Type B pancreatic cell (in vitro differentiated cells): ENCODE measurements at regions not wholly inside any gene's neighbourhood (a gene's known extent, or its start where the extent isn't known, plus 50 kb on each side); places are given as distances from the start of the nearest gene placed in this dataset.
"Not testable (repeated sequence)": the region's sequence is repeated elsewhere in the genome, so short reads cannot be mapped to it uniquely, and the experiment has no call there.

Experiments used
- DNase-seq: peaks from one replicate; pipeline ENCODE4 v3.0.0; 2021; ENCODE audit warnings: mixed read lengths; ENCODE audit not compliant: unreplicated experiment; ENCODE audit errors: extremely low spot score
- H3K27ac Mint-ChIP-seq: 2 replicates; pipeline ENCODE4 v1.8.0; 2021; ENCODE audit warnings: mild to moderate bottlenecking, mixed read lengths
- H3K27me3 Mint-ChIP-seq: 2 replicates; pipeline ENCODE4 v1.8.0; 2021; ENCODE audit warnings: mixed read lengths
- H3K36me3 Mint-ChIP-seq: 2 replicates; pipeline ENCODE4 v1.8.0; 2021; ENCODE audit warnings: mixed read lengths
- H3K4me1 Mint-ChIP-seq: one replicate; pipeline ENCODE4 v1.8.0; 2021; ENCODE audit warnings: mixed read lengths; ENCODE audit not compliant: unreplicated experiment
- H3K4me3 Mint-ChIP-seq: 2 replicates; pipeline ENCODE4 v1.8.0; 2021; ENCODE audit warnings: mild to moderate bottlenecking, mixed read lengths
- H3K9me3 Mint-ChIP-seq: 2 replicates; pipeline ENCODE4 v1.8.0; 2021; ENCODE audit warnings: mixed read lengths
- TF ChIP-seq, protein P1 (sequence below): fragments of 200-600 bp; sonication (generic); conservative IDR thresholded peaks from 2 replicates; pipeline ENCODE4 v1.5.0; 2021; ENCODE audit warnings: antibody characterized with exemption, mild to moderate bottlenecking

DNA sequence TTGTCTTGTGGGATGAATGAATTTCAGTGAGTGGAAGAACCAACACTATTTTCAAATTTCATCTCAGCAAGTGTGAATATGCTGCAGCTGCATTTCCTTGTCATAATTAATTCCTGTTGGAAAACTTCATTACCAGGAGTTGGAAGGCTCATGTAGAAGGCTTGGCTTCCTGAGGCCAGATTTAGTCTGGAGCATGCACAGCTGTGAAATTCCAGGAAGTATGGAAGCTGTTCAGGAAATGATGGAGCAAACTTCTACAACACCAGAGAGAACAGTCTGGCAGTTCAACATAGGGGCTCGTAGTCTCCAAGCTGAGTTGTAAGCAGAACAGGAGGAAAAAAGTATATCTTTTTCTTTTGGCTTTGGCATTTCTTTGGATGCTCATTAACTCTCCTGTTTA, 1439.9 kb upstream of the CELF2 start:
- no peaks in the 10 kb centered on the region for H3K27me3 Mint-ChIP-seq
- no peak for DNase-seq
- H3K36me3 Mint-ChIP-seq, result no peaks in the 10 kb centered on the region
- no peaks in the 10 kb centered on the region for H3K4me1 Mint-ChIP-seq
- H3K27ac Mint-ChIP-seq, result no peak overlapping the region
- TF ChIP-seq, protein P1, sequence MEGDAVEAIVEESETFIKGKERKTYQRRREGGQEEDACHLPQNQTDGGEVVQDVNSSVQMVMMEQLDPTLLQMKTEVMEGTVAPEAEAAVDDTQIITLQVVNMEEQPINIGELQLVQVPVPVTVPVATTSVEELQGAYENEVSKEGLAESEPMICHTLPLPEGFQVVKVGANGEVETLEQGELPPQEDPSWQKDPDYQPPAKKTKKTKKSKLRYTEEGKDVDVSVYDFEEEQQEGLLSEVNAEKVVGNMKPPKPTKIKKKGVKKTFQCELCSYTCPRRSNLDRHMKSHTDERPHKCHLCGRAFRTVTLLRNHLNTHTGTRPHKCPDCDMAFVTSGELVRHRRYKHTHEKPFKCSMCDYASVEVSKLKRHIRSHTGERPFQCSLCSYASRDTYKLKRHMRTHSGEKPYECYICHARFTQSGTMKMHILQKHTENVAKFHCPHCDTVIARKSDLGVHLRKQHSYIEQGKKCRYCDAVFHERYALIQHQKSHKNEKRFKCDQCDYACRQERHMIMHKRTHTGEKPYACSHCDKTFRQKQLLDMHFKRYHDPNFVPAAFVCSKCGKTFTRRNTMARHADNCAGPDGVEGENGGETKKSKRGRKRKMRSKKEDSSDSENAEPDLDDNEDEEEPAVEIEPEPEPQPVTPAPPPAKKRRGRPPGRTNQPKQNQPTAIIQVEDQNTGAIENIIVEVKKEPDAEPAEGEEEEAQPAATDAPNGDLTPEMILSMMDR, result no peak
- H3K9me3 Mint-ChIP-seq, result no peaks in the 10 kb centered on the region
- H3K4me3 Mint-ChIP-seq, result no peak overlapping the region

DNA sequence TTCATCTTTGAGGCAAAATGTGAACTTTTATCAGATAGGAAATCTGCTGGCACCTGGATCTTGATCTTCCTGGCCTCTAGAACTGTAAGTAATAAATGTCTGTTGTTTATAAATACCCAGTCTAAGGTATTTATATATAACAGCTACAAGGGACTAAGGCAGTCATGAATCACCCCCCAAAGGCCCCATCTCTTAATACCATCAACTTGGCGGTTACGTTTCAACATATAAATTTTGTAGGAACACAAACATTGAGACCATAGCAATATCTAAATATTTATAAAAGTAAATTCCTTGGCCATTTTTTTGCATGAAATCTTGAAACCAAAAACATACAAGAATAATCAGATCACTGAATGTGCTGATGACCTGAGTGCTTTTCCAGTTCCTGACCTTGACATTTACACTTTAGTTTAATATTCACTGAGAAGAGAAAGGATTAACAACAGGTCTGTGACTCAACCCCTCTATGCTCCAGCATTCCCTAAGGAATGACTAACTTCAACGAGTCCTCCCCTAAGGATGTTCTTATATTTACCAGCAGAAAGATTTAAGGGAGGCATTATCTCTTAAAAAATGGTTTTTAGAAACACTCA, 1438.5 kb upstream of the CELF2 start:
- no peaks in the 10 kb centered on the region for H3K4me1 Mint-ChIP-seq
- no peak overlapping the region for H3K27ac Mint-ChIP-seq
- H3K36me3 Mint-ChIP-seq, result no peaks in the 10 kb centered on the region
- TF ChIP-seq, protein P1, result no peak
- no peak for DNase-seq
- H3K9me3 Mint-ChIP-seq, result no peaks in the 10 kb centered on the region
- no peaks in the 10 kb centered on the region for H3K27me3 Mint-ChIP-seq
- H3K4me3 Mint-ChIP-seq, result no peak overlapping the region

DNA sequence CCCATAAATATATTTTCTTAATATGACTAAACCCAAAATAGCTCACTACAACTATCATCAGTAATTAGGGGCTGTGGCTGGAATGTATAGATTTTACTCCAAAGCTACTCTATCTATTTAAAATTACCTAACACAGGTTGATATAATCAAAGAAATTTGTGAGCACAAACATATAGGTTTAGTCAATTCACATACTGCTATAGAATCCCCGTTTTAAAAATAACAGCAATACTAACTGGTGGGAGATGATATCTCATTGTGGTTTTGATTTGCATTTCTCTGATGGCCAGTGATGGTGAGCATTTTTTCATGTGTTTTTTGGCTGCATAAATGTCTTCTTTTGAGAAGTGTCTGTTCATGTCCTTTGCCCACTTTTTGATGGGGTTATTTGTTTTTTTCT, 1434.9 kb upstream of the CELF2 start:
- H3K4me3 Mint-ChIP-seq, DNase-seq, H3K9me3 Mint-ChIP-seq, H3K4me1 Mint-ChIP-seq, H3K36me3 Mint-ChIP-seq, H3K27ac Mint-ChIP-seq, H3K27me3 Mint-ChIP-seq: not testable (repeated sequence)

DNA sequence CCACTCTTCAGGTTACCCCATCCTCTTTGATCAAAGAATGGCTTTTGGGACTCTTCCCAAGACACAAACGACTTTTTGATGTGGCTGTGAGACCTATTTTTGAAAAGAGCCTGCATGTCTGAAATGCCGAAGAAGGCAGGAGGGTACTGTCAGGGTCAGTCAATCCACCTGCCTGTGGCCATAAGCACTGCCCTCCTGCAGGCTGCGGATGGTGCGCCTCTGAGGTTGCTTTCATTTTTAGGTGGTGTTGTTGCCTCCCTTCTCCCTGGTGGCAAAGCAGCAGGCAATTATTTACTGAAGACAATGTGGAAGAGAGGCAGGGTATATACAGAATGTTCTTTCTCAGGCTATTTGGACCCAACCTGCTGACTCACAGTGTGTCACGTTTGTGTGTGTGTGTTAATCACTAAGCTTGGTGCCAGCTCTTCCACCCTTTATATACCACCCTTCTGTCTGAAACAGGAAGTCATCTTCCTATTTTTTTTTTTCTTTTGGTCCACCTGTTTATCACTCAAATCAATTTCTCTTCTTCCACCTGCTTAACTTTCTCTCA, 1421.2 kb upstream of the CELF2 start:
- no peaks in the 10 kb centered on the region for H3K27me3 Mint-ChIP-seq
- H3K4me3 Mint-ChIP-seq, result no peak overlapping the region
- no peaks in the 10 kb centered on the region for H3K4me1 Mint-ChIP-seq
- H3K9me3 Mint-ChIP-seq, result no peaks in the 10 kb centered on the region
- H3K36me3 Mint-ChIP-seq, result no peaks in the 10 kb centered on the region
- DNase-seq, result no peak
- TF ChIP-seq, protein P1, result no peak
- H3K27ac Mint-ChIP-seq, result no peak overlapping the region

DNA sequence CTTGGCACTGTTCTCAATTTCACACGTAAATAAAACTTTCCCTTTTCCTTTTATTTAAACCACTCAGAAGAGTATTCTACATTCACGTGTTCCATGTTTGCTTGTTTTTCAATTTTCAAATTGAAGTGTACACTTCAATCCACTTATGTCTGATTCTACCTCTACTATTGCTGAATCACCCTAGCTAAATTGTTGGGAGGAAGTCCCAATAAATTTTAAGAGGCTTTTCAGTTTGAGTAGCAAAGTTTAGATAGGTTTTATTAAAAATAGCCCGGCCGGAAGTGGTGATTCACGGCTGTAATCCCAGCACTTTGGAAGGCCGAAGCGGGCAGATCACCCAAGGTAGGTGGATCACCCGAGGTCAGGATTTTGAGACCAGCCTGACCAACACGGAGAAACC, 1414.7 kb upstream of the CELF2 start:
- no peaks in the 10 kb centered on the region for H3K36me3 Mint-ChIP-seq
- H3K9me3 Mint-ChIP-seq, result peaks cover 5% of the 10 kb centered on the region
- H3K27ac Mint-ChIP-seq, result no peak overlapping the region
- no peaks in the 10 kb centered on the region for H3K27me3 Mint-ChIP-seq
- TF ChIP-seq, protein P1, result no peak
- no peak overlapping the region for H3K4me3 Mint-ChIP-seq
- no peaks in the 10 kb centered on the region for H3K4me1 Mint-ChIP-seq
- DNase-seq, result no peak

DNA sequence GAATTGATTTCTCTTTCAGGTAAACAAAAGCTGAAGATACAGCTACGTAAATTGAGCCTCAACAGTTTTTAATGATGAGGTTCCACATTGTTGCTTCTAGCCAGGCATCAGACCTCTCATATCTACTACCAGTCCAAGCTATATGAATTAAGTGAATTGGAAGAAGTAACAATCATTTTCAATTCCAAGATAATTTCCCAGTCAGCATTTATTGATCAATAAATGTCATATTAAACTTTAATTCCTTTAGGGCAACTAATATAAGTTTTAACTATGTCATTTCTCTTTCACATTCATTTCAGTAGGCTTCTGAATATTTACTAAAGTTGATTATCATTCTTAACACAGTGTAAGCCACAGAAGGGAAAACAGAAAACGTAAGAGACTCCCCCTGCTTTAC, 1413.7 kb upstream of the CELF2 start:
- no peaks in the 10 kb centered on the region for H3K36me3 Mint-ChIP-seq

More for the DNA sequence above, 1413.7 kb upstream of the CELF2 start:
- no peak for DNase-seq
- Mint-ChIP-seq H3K9me3 (peaks cover 5% of the 10 kb centered on the region), H3K27ac (no peak overlapping the region), H3K27me3 (no peaks in the 10 kb centered on the region), H3K4me1 (no peaks in the 10 kb centered on the region), H3K4me3 (no peak overlapping the region)
- TF ChIP-seq, protein P1, result no peak
